ENCODE measurements at regions not wholly inside any gene's neighbourhood (a gene's known extent, or its start where the extent isn't known, plus 50 kb on each side); places are given as distances from the start of the nearest gene placed in this dataset.

GRCh38 chr16:86805188-86805587 lies 226.8 kb downstream of the FOXL1 start:
- Mint-ChIP-seq H3K4me1 (peaks cover 24% of the 10 kb centered on the region), H3K36me3 (ENCODE audit: low read depth) (no peaks in the 10 kb centered on the region), H3K9me3 (no peaks in the 10 kb centered on the region), H3K27me3 (ENCODE audit: insufficient read depth) (peaks cover 28% of the 10 kb centered on the region), H3K27ac (no peak overlapping the region), H3K4me3 (no peak overlapping the region)
- no peak overlapping the region for H3K4me3 ChIP-seq (ENCODE audit: low read length)
- no peaks in the 10 kb centered on the region for H3K36me3 ChIP-seq (ENCODE audit: control insufficient read depth, insufficient read depth, low read length)
- no peak for DNase-seq
- no peak overlapping the region for H3K27ac ChIP-seq (ENCODE audit: low read depth, low read length)
- TF ChIP-seq, protein P1, sequence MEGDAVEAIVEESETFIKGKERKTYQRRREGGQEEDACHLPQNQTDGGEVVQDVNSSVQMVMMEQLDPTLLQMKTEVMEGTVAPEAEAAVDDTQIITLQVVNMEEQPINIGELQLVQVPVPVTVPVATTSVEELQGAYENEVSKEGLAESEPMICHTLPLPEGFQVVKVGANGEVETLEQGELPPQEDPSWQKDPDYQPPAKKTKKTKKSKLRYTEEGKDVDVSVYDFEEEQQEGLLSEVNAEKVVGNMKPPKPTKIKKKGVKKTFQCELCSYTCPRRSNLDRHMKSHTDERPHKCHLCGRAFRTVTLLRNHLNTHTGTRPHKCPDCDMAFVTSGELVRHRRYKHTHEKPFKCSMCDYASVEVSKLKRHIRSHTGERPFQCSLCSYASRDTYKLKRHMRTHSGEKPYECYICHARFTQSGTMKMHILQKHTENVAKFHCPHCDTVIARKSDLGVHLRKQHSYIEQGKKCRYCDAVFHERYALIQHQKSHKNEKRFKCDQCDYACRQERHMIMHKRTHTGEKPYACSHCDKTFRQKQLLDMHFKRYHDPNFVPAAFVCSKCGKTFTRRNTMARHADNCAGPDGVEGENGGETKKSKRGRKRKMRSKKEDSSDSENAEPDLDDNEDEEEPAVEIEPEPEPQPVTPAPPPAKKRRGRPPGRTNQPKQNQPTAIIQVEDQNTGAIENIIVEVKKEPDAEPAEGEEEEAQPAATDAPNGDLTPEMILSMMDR (conservative IDR thresholded peaks at IDR 0.05) = no peak
- H3K4me1 ChIP-seq (ENCODE audit: control insufficient read depth, insufficient read depth, low read length) = no peaks in the 10 kb centered on the region
- WGBS, 2 experiments (ENCODE audit: insufficient coverage in 1 of 2, insufficient read length in 1 of 2) = 81 to 92% methylated on average over 6 of the region's 6 CpGs
- peaks cover 6% of the 10 kb centered on the region for H3K27me3 ChIP-seq (ENCODE audit: control insufficient read depth, insufficient read depth, low read length, poor library complexity, severe bottlenecking)
- no peaks in the 10 kb centered on the region for H3K9me3 ChIP-seq (ENCODE audit: control insufficient read depth, low read length)
- H3K9ac ChIP-seq (ENCODE audit: extremely low read depth, low read length, poor library complexity, severe bottlenecking) = no peak overlapping the region

- H3K36me3 Mint-ChIP-seq (ENCODE audit: low read depth) = no peaks in the 10 kb centered on the region
- TF ChIP-seq, protein P1 (conservative IDR thresholded peaks at IDR 0.05) = no peak
- DNase-seq = no peak
- peaks cover 29% of the 10 kb centered on the region for H3K27me3 Mint-ChIP-seq (ENCODE audit: insufficient read depth)
- WGBS, 2 experiments (ENCODE audit: insufficient coverage in 1 of 2, insufficient read length in 1 of 2) = 88 to 97% methylated on average over 6 to 20 of the region's 20 CpGs
- H3K4me3 ChIP-seq (ENCODE audit: low read length) = no peak overlapping the region
- H3K9me3 ChIP-seq (ENCODE audit: control insufficient read depth, low read length) = no peaks in the 10 kb centered on the region
- no peak overlapping the region for H3K27ac Mint-ChIP-seq
- H3K36me3 ChIP-seq (ENCODE audit: control insufficient read depth, insufficient read depth, low read length) = no peaks in the 10 kb centered on the region
- H3K9me3 Mint-ChIP-seq = no peaks in the 10 kb centered on the region
- peaks cover 6% of the 10 kb centered on the region for H3K27me3 ChIP-seq (ENCODE audit: control insufficient read depth, insufficient read depth, low read length, poor library complexity, severe bottlenecking)
- no peak overlapping the region for H3K9ac ChIP-seq (ENCODE audit: extremely low read depth, low read length, poor library complexity, severe bottlenecking)
- no peak overlapping the region for H3K27ac ChIP-seq (ENCODE audit: low read depth, low read length)
- peak overlapping the region; percentile 51 for H3K4me3 Mint-ChIP-seq
- H3K4me1 Mint-ChIP-seq = peaks cover 18% of the 10 kb centered on the region
- no peaks in the 10 kb centered on the region for H3K4me1 ChIP-seq (ENCODE audit: control insufficient read depth, insufficient read depth, low read length)
Observed at GRCh38 chr16:86806181-86806837, 228.0 kb downstream of the FOXL1 start.

GRCh38 chr16:86806838-86807351 lies 228.5 kb downstream of the FOXL1 start:
- Mint-ChIP-seq H3K27me3 (ENCODE audit: insufficient read depth) (peaks cover 29% of the 10 kb centered on the region), H3K36me3 (ENCODE audit: low read depth) (no peaks in the 10 kb centered on the region), H3K9me3 (no peaks in the 10 kb centered on the region), H3K4me1 (peaks cover 16% of the 10 kb centered on the region), H3K4me3 (peak overlapping the region; percentile 51), H3K27ac (no peak overlapping the region)
- WGBS, 2 experiments (ENCODE audit: insufficient coverage in 1 of 2, insufficient read length in 1 of 2) = 14 to 19% methylated on average over 4 to 22 of the region's 22 CpGs
- peak; percentile 67 for DNase-seq
- no peak overlapping the region for H3K27ac ChIP-seq (ENCODE audit: low read depth, low read length)
- H3K36me3 ChIP-seq (ENCODE audit: control insufficient read depth, insufficient read depth, low read length) = no peaks in the 10 kb centered on the region
- TF ChIP-seq, protein P1 (conservative IDR thresholded peaks at IDR 0.05) = no peak
- H3K27me3 ChIP-seq (ENCODE audit: control insufficient read depth, insufficient read depth, low read length, poor library complexity, severe bottlenecking) = peaks cover 6% of the 10 kb centered on the region
- no peaks in the 10 kb centered on the region for H3K4me1 ChIP-seq (ENCODE audit: control insufficient read depth, insufficient read depth, low read length)
- H3K4me3 ChIP-seq (ENCODE audit: low read length) = no peak overlapping the region
- no peaks in the 10 kb centered on the region for H3K9me3 ChIP-seq (ENCODE audit: control insufficient read depth, low read length)
- H3K9ac ChIP-seq (ENCODE audit: extremely low read depth, low read length, poor library complexity, severe bottlenecking) = no peak overlapping the region

Measured in endodermal cell (in vitro differentiated cells).